ENCODE measurements at regions not wholly inside any gene's neighbourhood (a gene's known extent, or its start where the extent isn't known, plus 50 kb on each side); places are given as distances from the start of the nearest gene placed in this dataset.
A peak's percentile ranks its signal among the peaks of the same experiment; 100 is the strongest.

- DNase-seq, result no peak
- H3K27ac ChIP-seq, result no peak overlapping the region
- H3K9ac ChIP-seq (ENCODE audit: low read depth in 2 of 2, low read length in 2 of 2), result peak overlapping the region in 1 of 2 donors; percentile 35
- intact Hi-C loops (cut with DNase I), result no loop called here
- H3K4me3 ChIP-seq, result peak overlapping the region; percentile 17
- H3K27me3 ChIP-seq, result no peaks in the 10 kb centered on the region
- no peaks in the 10 kb centered on the region for H3K36me3 ChIP-seq
- TF ChIP-seq, protein P1, sequence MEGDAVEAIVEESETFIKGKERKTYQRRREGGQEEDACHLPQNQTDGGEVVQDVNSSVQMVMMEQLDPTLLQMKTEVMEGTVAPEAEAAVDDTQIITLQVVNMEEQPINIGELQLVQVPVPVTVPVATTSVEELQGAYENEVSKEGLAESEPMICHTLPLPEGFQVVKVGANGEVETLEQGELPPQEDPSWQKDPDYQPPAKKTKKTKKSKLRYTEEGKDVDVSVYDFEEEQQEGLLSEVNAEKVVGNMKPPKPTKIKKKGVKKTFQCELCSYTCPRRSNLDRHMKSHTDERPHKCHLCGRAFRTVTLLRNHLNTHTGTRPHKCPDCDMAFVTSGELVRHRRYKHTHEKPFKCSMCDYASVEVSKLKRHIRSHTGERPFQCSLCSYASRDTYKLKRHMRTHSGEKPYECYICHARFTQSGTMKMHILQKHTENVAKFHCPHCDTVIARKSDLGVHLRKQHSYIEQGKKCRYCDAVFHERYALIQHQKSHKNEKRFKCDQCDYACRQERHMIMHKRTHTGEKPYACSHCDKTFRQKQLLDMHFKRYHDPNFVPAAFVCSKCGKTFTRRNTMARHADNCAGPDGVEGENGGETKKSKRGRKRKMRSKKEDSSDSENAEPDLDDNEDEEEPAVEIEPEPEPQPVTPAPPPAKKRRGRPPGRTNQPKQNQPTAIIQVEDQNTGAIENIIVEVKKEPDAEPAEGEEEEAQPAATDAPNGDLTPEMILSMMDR (IDR thresholded peaks at IDR 0.05), result no peak
- no peaks in the 10 kb centered on the region for H3K4me1 ChIP-seq
- no peaks in the 10 kb centered on the region for H3K9me3 ChIP-seq
Measured at GRCh38 chr9:129282731-129283211, 104.7 kb upstream of the IER5L start.

- TF ChIP-seq, protein P1 (IDR thresholded peaks at IDR 0.05), result no peak
- no peak overlapping the region for H3K27ac ChIP-seq
- no peaks in the 10 kb centered on the region for H3K36me3 ChIP-seq
- H3K27me3 ChIP-seq, result no peaks in the 10 kb centered on the region
- intact Hi-C loops (cut with DNase I), result no loop called here
- no peak for DNase-seq
- no peaks in the 10 kb centered on the region for H3K4me1 ChIP-seq
- peak overlapping the region; percentile 17 for H3K4me3 ChIP-seq
- peak overlapping the region in 1 of 2 donors; percentile 35 for H3K9ac ChIP-seq (ENCODE audit: low read depth in 2 of 2, low read length in 2 of 2)
- H3K9me3 ChIP-seq, result no peaks in the 10 kb centered on the region
Measured at GRCh38 chr9:129282272-129282671, 104.2 kb upstream of the IER5L start.

GRCh38 chr9:129281506-129282145 is 103.6 kb upstream of the IER5L start:
- no peaks in the 10 kb centered on the region for H3K9me3 ChIP-seq
- no peak overlapping the region for H3K27ac ChIP-seq
- TF ChIP-seq, protein P1 (IDR thresholded peaks at IDR 0.05), result no peak
- intact Hi-C loops (cut with DNase I), result no loop called here
- no peak overlapping the region for H3K9ac ChIP-seq (ENCODE audit: low read depth in 2 of 2, low read length in 2 of 2)
- H3K27me3 ChIP-seq, result no peaks in the 10 kb centered on the region
- no peak overlapping the region for H3K4me3 ChIP-seq
- no peaks in the 10 kb centered on the region for H3K36me3 ChIP-seq
- DNase-seq, result peak; percentile 16
- no peaks in the 10 kb centered on the region for H3K4me1 ChIP-seq

GRCh38 chr9:129280623-129281271 is 102.7 kb upstream of the IER5L start:
- no peaks in the 10 kb centered on the region for H3K36me3 ChIP-seq
- DNase-seq, result no peak
- TF ChIP-seq, protein P1 (IDR thresholded peaks at IDR 0.05), result no peak
- H3K27me3 ChIP-seq, result no peaks in the 10 kb centered on the region
- no peaks in the 10 kb centered on the region for H3K4me1 ChIP-seq
- no peak overlapping the region for H3K9ac ChIP-seq (ENCODE audit: low read depth in 2 of 2, low read length in 2 of 2)
- intact Hi-C loops (cut with DNase I), result no loop called here
- no peak overlapping the region for H3K4me3 ChIP-seq
- no peaks in the 10 kb centered on the region for H3K9me3 ChIP-seq
- H3K27ac ChIP-seq, result no peak overlapping the region

GRCh38 chr9:129280236-129280622 is 102.2 kb upstream of the IER5L start:
- Histone ChIP-seq H3K9me3 (no peaks in the 10 kb centered on the region), H3K27ac (no peak overlapping the region), H3K4me3 (no peak overlapping the region), H3K27me3 (no peaks in the 10 kb centered on the region), H3K9ac (ENCODE audit: low read depth in 2 of 2, low read length in 2 of 2) (no peak overlapping the region), H3K36me3 (no peaks in the 10 kb centered on the region), H3K4me1 (no peaks in the 10 kb centered on the region)
- TF ChIP-seq, protein P1 (IDR thresholded peaks at IDR 0.05), result no peak
- intact Hi-C loops (cut with DNase I), result no loop called here
- DNase-seq, result no peak

All from colonic mucosa (tissue), 4 donors.